ENCODE measurements at regions not wholly inside any gene's neighbourhood (a gene's known extent, or its start where the extent isn't known, plus 50 kb on each side); places are given as distances from the start of the nearest gene placed in this dataset.

DNA sequence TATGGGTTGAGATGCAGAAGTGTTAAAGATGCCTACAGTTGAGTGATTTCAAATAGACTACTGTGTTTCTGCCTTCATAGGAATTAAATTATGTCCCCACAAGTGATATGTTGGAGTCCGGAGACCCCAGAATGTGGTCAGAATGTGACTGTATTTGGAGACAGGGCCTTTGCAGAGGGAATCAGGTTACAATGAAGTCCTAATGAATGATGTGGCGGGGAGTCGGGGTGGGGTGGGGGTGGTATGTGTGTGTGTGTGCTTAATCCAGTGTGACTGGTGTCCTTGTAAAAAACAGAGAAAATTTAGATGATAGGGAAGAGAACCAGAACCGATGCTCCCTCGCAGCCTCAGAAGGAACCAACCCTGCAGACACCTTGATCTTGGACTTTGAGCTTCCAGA, 448.2 kb downstream of the QKI start:
- no peak overlapping the region for H3K4me2 ChIP-seq (ENCODE audit: low read length)
- CTCF ChIA-PET, result no interaction called here

DNA sequence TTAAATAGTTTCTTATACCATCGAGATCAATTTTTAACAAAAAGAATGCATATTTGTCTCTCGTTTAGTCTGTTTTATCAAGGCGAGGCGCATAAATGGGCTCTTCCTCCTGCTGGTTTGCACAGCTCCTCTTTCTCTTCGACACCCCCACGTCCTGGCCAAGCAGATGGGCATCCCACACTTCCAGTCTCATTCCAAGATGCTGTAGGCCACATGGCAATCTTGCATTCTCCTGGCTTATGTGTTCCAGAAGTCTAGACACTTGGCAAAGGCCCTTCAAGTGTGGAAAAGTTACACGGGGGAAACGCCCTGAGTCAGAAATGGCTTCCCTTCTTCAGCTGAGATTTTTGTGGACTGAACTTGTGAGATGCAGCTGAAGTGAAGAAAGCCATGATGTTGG, 447.1 kb downstream of the QKI start:
- H3K9me2 ChIP-seq (ENCODE audit: insufficient read depth), result no peaks in the 10 kb centered on the region
- no peaks in the 10 kb centered on the region for H3K9me3 ChIP-seq (ENCODE audit: control insufficient read depth in 1 of 2, insufficient read depth in 1 of 2, low read depth in 1 of 2, low read length in 2 of 2)
- no peak overlapping the region for H2AFZ ChIP-seq (ENCODE audit: low read depth, low read length, poor library complexity, severe bottlenecking)
- no peak overlapping the region for H3K9ac ChIP-seq (ENCODE audit: low read length)
- H3K27ac ChIP-seq (ENCODE audit: low read depth, low read length), result no peak overlapping the region
- no peaks in the 10 kb centered on the region for H3K36me3 ChIP-seq (ENCODE audit: control insufficient read depth in 1 of 2, insufficient read depth in 2 of 2, low read length in 2 of 2)
- H4K20me1 ChIP-seq (ENCODE audit: insufficient read depth), result no peaks in the 10 kb centered on the region
- ChIA-PET CTCF (no interaction called here), RAD21 (ENCODE audit: low non-redundant PET in 1 of 2, low total read pairs in 2 of 2, uncharacterized antibody in 2 of 2, unreplicated experiment in 2 of 2) (no interaction called here), POLR2A (no interaction called here)
- ATAC-seq (no peak), DNase-seq (ENCODE audit: low read depth, low spot score) (no peak)
- no TSS peak for BruUV-seq (replicated peaks)
- H3K27me3 ChIP-seq (ENCODE audit: insufficient read depth, low read length), result no peaks in the 10 kb centered on the region
- TF ChIP-seq ELF1 (IDR thresholded peaks at IDR 0.05; ENCODE audit: borderline replicate concordance, low read depth) (no peak), SP1 (IDR thresholded peaks at IDR 0.05; ENCODE audit: low read depth) (no peak), EGR1 (IDR thresholded peaks at IDR 0.05; ENCODE audit: low read depth) (no peak), YY1 (IDR thresholded peaks at IDR 0.05; ENCODE audit: extremely low read depth, insufficient replicate concordance, low read depth, low read length) (no peak), POLR2A (IDR thresholded peaks at IDR 0.05; ENCODE audit: borderline replicate concordance, extremely low read depth, insufficient read depth, insufficient read length) (no peak)
- H3K79me2 ChIP-seq (ENCODE audit: insufficient read depth, low read length), result no peaks in the 10 kb centered on the region
- no peak overlapping the region for H3K4me3 ChIP-seq (replicated peaks in 1 of 2; ENCODE audit: low read depth in 1 of 2, low read length in 2 of 2)
- intact Hi-C loops (cut with micrococcal nuclease), result no loop called here
- H3K4me1 ChIP-seq (ENCODE audit: control insufficient read depth in 1 of 2, insufficient read depth in 2 of 2, low read length in 2 of 2), result no peaks in the 10 kb centered on the region
- H3K4me2 ChIP-seq (ENCODE audit: low read length), result no peak overlapping the region

More for the DNA sequence above, 448.2 kb downstream of the QKI start:
- no peaks in the 10 kb centered on the region for H3K9me2 ChIP-seq (ENCODE audit: insufficient read depth)
- TF ChIP-seq POLR2A (IDR thresholded peaks at IDR 0.05; ENCODE audit: borderline replicate concordance, extremely low read depth, insufficient read depth, insufficient read length), result no peak
- no peak for ATAC-seq
- H3K27me3 ChIP-seq (ENCODE audit: insufficient read depth, low read length), result no peaks in the 10 kb centered on the region
- H4K20me1 ChIP-seq (ENCODE audit: insufficient read depth), result no peaks in the 10 kb centered on the region
- DNase-seq (ENCODE audit: low read depth, low spot score), result no peak
- ChIA-PET POLR2A (no interaction called here), RAD21 (ENCODE audit: low non-redundant PET in 1 of 2, low total read pairs in 2 of 2, uncharacterized antibody in 2 of 2, unreplicated experiment in 2 of 2) (no interaction called here)
- no peak overlapping the region for H2AFZ ChIP-seq (ENCODE audit: low read depth, low read length, poor library complexity, severe bottlenecking)
- H3K4me3 ChIP-seq (replicated peaks in 1 of 2; ENCODE audit: low read depth in 1 of 2, low read length in 2 of 2), result no peak overlapping the region
- intact Hi-C loops (cut with micrococcal nuclease), result no loop called here
- H3K27ac ChIP-seq (ENCODE audit: low read depth, low read length), result no peak overlapping the region
- H3K9me3 ChIP-seq (ENCODE audit: control insufficient read depth in 1 of 2, insufficient read depth in 1 of 2, low read depth in 1 of 2, low read length in 2 of 2), result no peaks in the 10 kb centered on the region
- H3K36me3 ChIP-seq (ENCODE audit: control insufficient read depth in 1 of 2, insufficient read depth in 2 of 2, low read length in 2 of 2), result no peaks in the 10 kb centered on the region
- H3K79me2 ChIP-seq (ENCODE audit: insufficient read depth, low read length), result no peaks in the 10 kb centered on the region
- no TSS peak for BruUV-seq (replicated peaks)
- H3K9ac ChIP-seq (ENCODE audit: low read length), result no peak overlapping the region
- no peaks in the 10 kb centered on the region for H3K4me1 ChIP-seq (ENCODE audit: control insufficient read depth in 1 of 2, insufficient read depth in 2 of 2, low read length in 2 of 2)
